ENCODE measurements at regions not wholly inside any gene's neighbourhood (a gene's known extent, or its start where the extent isn't known, plus 50 kb on each side); places are given as distances from the start of the nearest gene placed in this dataset.
"Not testable (repeated sequence)": the region's sequence is repeated elsewhere in the genome, so short reads cannot be mapped to it uniquely, and the experiment has no call there.

GRCh38 chr10:23585666-23586065, 146.8 kb downstream of the OTUD1 start:
- H3K27me3 ChIP-seq (ENCODE audit: insufficient read depth, low read length, poor library complexity, severe bottlenecking) = no peaks in the 10 kb centered on the region
- Mint-ChIP-seq H3K36me3 (no peaks in the 10 kb centered on the region), H3K9me3 (peaks cover 0 to 4% (median 0%) of the 10 kb centered on the region in 5 donors), H3K27me3 (no peaks in the 10 kb centered on the region), H3K27ac (no peak overlapping the region), H3K4me3 (no peak overlapping the region), H3K4me1 (no peaks in the 10 kb centered on the region)
- H3K4me1 ChIP-seq (ENCODE audit: insufficient read depth, low read length) = no peaks in the 10 kb centered on the region
- no peak overlapping the region for H3K4me3 ChIP-seq (ENCODE audit: low read length)
- no peak overlapping the region for H3K27ac ChIP-seq (ENCODE audit: low read depth, low read length)
- H3K36me3 ChIP-seq (ENCODE audit: insufficient read depth, low read length) = no peaks in the 10 kb centered on the region
- CTCF ChIA-PET = no interaction called here
- no peak for DNase-seq
- POLR2A ChIA-PET = no interaction called here
- no peaks in the 10 kb centered on the region for H3K9me3 ChIP-seq (ENCODE audit: low read length)

GRCh38 chr10:23595278-23595677, 156.4 kb downstream of the OTUD1 start:
- H3K27me3 Mint-ChIP-seq; H3K4me1 Mint-ChIP-seq; H3K9me3 Mint-ChIP-seq; DNase-seq; H3K36me3 Mint-ChIP-seq; H3K27ac ChIP-seq (ENCODE audit: low read depth, low read length); H3K27me3 ChIP-seq (ENCODE audit: insufficient read depth, low read length, poor library complexity, severe bottlenecking); CTCF ChIA-PET; H3K4me3 ChIP-seq (ENCODE audit: low read length); H3K9me3 ChIP-seq (ENCODE audit: low read length); H3K27ac Mint-ChIP-seq; H3K4me1 ChIP-seq (ENCODE audit: insufficient read depth, low read length); POLR2A ChIA-PET; H3K36me3 ChIP-seq (ENCODE audit: insufficient read depth, low read length); H3K4me3 Mint-ChIP-seq: not testable (repeated sequence)

GRCh38 chr10:23604613-23605012, 165.7 kb downstream of the OTUD1 start:
- Mint-ChIP-seq H3K27ac (no peak overlapping the region), H3K4me3 (no peak overlapping the region), H3K9me3 (peaks cover 0 to 4% (median 0%) of the 10 kb centered on the region in 5 donors), H3K27me3 (no peaks in the 10 kb centered on the region), H3K4me1 (no peaks in the 10 kb centered on the region), H3K36me3 (no peaks in the 10 kb centered on the region)
- ChIA-PET POLR2A (no interaction called here), CTCF (no interaction called here)
- no peaks in the 10 kb centered on the region for H3K36me3 ChIP-seq (ENCODE audit: insufficient read depth, low read length)
- no peak for DNase-seq
- H3K9me3 ChIP-seq (ENCODE audit: low read length) = no peaks in the 10 kb centered on the region
- H3K27ac ChIP-seq (ENCODE audit: low read depth, low read length) = no peak overlapping the region
- H3K27me3 ChIP-seq (ENCODE audit: insufficient read depth, low read length, poor library complexity, severe bottlenecking) = no peaks in the 10 kb centered on the region
- no peaks in the 10 kb centered on the region for H3K4me1 ChIP-seq (ENCODE audit: insufficient read depth, low read length)
- H3K4me3 ChIP-seq (ENCODE audit: low read length) = no peak overlapping the region

GRCh38 chr10:23606456-23606855, 167.6 kb downstream of the OTUD1 start:
- Mint-ChIP-seq H3K27me3 (no peaks in the 10 kb centered on the region), H3K9me3 (no peaks in the 10 kb centered on the region), H3K36me3 (no peaks in the 10 kb centered on the region), H3K4me1 (no peaks in the 10 kb centered on the region), H3K27ac (no peak overlapping the region), H3K4me3 (no peak overlapping the region)
- H3K27ac ChIP-seq (ENCODE audit: low read depth, low read length) = no peak overlapping the region
- H3K4me1 ChIP-seq (ENCODE audit: insufficient read depth, low read length) = no peaks in the 10 kb centered on the region
- no peak for DNase-seq
- ChIA-PET POLR2A (no interaction called here), CTCF (no interaction called here)
- H3K27me3 ChIP-seq (ENCODE audit: insufficient read depth, low read length, poor library complexity, severe bottlenecking) = no peaks in the 10 kb centered on the region
- no peaks in the 10 kb centered on the region for H3K9me3 ChIP-seq (ENCODE audit: low read length)
- no peaks in the 10 kb centered on the region for H3K36me3 ChIP-seq (ENCODE audit: insufficient read depth, low read length)
- no peak overlapping the region for H3K4me3 ChIP-seq (ENCODE audit: low read length)

- peaks cover 0 to 1% of the 10 kb centered on the region in 2 donors for H3K27me3 Mint-ChIP-seq
- no peak overlapping the region for H3K27ac Mint-ChIP-seq
- H3K36me3 Mint-ChIP-seq = no peaks in the 10 kb centered on the region
- ChIA-PET CTCF (no interaction called here), POLR2A (no interaction called here)
- Histone ChIP-seq H3K27ac (ENCODE audit: low read depth, low read length) (no peak overlapping the region), H3K4me1 (ENCODE audit: insufficient read depth, low read length) (no peaks in the 10 kb centered on the region), H3K4me3 (ENCODE audit: low read length) (no peak overlapping the region), H3K27me3 (ENCODE audit: insufficient read depth, low read length, poor library complexity, severe bottlenecking) (no peaks in the 10 kb centered on the region), H3K36me3 (ENCODE audit: insufficient read depth, low read length) (no peaks in the 10 kb centered on the region), H3K9me3 (ENCODE audit: low read length) (no peaks in the 10 kb centered on the region)
- no peaks in the 10 kb centered on the region for H3K4me1 Mint-ChIP-seq
- H3K9me3 Mint-ChIP-seq = no peaks in the 10 kb centered on the region
- DNase-seq = no peak
- no peak overlapping the region for H3K4me3 Mint-ChIP-seq
These were observed 170.1 kb downstream of the OTUD1 start for GRCh38 chr10:23608926-23609325.

- H3K36me3 Mint-ChIP-seq = no peaks in the 10 kb centered on the region
- H3K27ac Mint-ChIP-seq = peak overlapping the region in 1 of 8 donors; percentile 38
- H3K4me1 ChIP-seq (ENCODE audit: insufficient read depth, low read length) = no peaks in the 10 kb centered on the region
These were observed 171.9 kb downstream of the OTUD1 start for GRCh38 chr10:23610626-23611307.

GRCh38 chr10:23611308-23612029, 172.6 kb downstream of the OTUD1 start:
- Mint-ChIP-seq H3K36me3 (no peaks in the 10 kb centered on the region), H3K27ac (no peak overlapping the region), H3K4me3 (no peak overlapping the region), H3K4me1 (no peaks in the 10 kb centered on the region), H3K9me3 (no peaks in the 10 kb centered on the region), H3K27me3 (peaks cover 0 to 3% of the 10 kb centered on the region in 2 donors)
- CTCF ChIA-PET = no interaction called here
- no peaks in the 10 kb centered on the region for H3K36me3 ChIP-seq (ENCODE audit: insufficient read depth, low read length)
- POLR2A ChIA-PET = no interaction called here
- H3K27me3 ChIP-seq (ENCODE audit: insufficient read depth, low read length, poor library complexity, severe bottlenecking) = no peaks in the 10 kb centered on the region
- no peak overlapping the region for H3K4me3 ChIP-seq (ENCODE audit: low read length)
- no peak for DNase-seq
- no peaks in the 10 kb centered on the region for H3K9me3 ChIP-seq (ENCODE audit: low read length)
- H3K4me1 ChIP-seq (ENCODE audit: insufficient read depth, low read length) = no peaks in the 10 kb centered on the region
- H3K27ac ChIP-seq (ENCODE audit: low read depth, low read length) = no peak overlapping the region

More at GRCh38 chr10:23610626-23611307, 171.9 kb downstream of the OTUD1 start:
- Histone ChIP-seq H3K27me3 (ENCODE audit: insufficient read depth, low read length, poor library complexity, severe bottlenecking) (no peaks in the 10 kb centered on the region), H3K4me3 (ENCODE audit: low read length) (no peak overlapping the region), H3K36me3 (ENCODE audit: insufficient read depth, low read length) (no peaks in the 10 kb centered on the region), H3K9me3 (ENCODE audit: low read length) (no peaks in the 10 kb centered on the region), H3K27ac (ENCODE audit: low read depth, low read length) (no peak overlapping the region)
- Mint-ChIP-seq H3K4me3 (no peak overlapping the region), H3K27me3 (peaks cover 0 to 3% of the 10 kb centered on the region in 2 donors), H3K9me3 (no peaks in the 10 kb centered on the region), H3K4me1 (no peaks in the 10 kb centered on the region)
- no peak for DNase-seq
- ChIA-PET POLR2A (no interaction called here), CTCF (no interaction called here)

GRCh38 chr10:23613900-23614299, 175.0 kb downstream of the OTUD1 start:
- no peaks in the 10 kb centered on the region for H3K4me1 ChIP-seq (ENCODE audit: insufficient read depth, low read length)
- H3K36me3 ChIP-seq (ENCODE audit: insufficient read depth, low read length) = no peaks in the 10 kb centered on the region
- H3K27ac Mint-ChIP-seq = no peak overlapping the region
- POLR2A ChIA-PET = no interaction called here
- H3K4me3 Mint-ChIP-seq = no peak overlapping the region
- peaks cover 0 to 3% of the 10 kb centered on the region in 2 donors for H3K27me3 Mint-ChIP-seq
- CTCF ChIA-PET = no interaction called here
- no peaks in the 10 kb centered on the region for H3K9me3 ChIP-seq (ENCODE audit: low read length)
- no peak overlapping the region for H3K4me3 ChIP-seq (ENCODE audit: low read length)
- H3K27ac ChIP-seq (ENCODE audit: low read depth, low read length) = no peak overlapping the region
- no peaks in the 10 kb centered on the region for H3K36me3 Mint-ChIP-seq
- H3K27me3 ChIP-seq (ENCODE audit: insufficient read depth, low read length, poor library complexity, severe bottlenecking) = no peaks in the 10 kb centered on the region
- no peak for DNase-seq
- no peaks in the 10 kb centered on the region for H3K4me1 Mint-ChIP-seq
- no peaks in the 10 kb centered on the region for H3K9me3 Mint-ChIP-seq
